Pons (tissue), 1 donor: ENCODE measurements at regions not wholly inside any gene's neighbourhood (a gene's known extent, or its start where the extent isn't known, plus 50 kb on each side); places are given as distances from the start of the nearest gene placed in this dataset.
A peak's percentile ranks its signal among the peaks of the same experiment; 100 is the strongest.
"Not testable (repeated sequence)": the region's sequence is repeated elsewhere in the genome, so short reads cannot be mapped to it uniquely, and the experiment has no call there.

Experiments
- DNase-seq: peaks from one replicate; pipeline ENCODE4 v3.0.0-alpha.2; 2016; ENCODE audit warnings: low spot score

- no peak for DNase-seq
Measured at GRCh38 chr5:28399211-28399610, 1360.8 kb upstream of the CDH9 start.

GRCh38 chr5:28398185-28398584 is 1359.8 kb upstream of the CDH9 start:
- DNase-seq, result no peak

- no peak for DNase-seq
Measured at GRCh38 chr5:28397502-28397941, 1359.1 kb upstream of the CDH9 start.

- DNase-seq, result no peak
Measured at GRCh38 chr5:28391277-28391676, 1352.9 kb upstream of the CDH9 start.

- DNase-seq, result no peak
Measured at GRCh38 chr5:28390341-28390740, 1352.0 kb upstream of the CDH9 start.

GRCh38 chr5:28389727-28390126 is 1351.3 kb upstream of the CDH9 start:
- DNase-seq, result not testable (repeated sequence)

GRCh38 chr5:28388428-28388827 is 1350.0 kb upstream of the CDH9 start:
- no peak for DNase-seq

- DNase-seq, result no peak
Measured at GRCh38 chr5:28386712-28387111, 1348.3 kb upstream of the CDH9 start.

GRCh38 chr5:28380167-28380566 is 1341.8 kb upstream of the CDH9 start:
- DNase-seq, result no peak

- DNase-seq, result no peak
Measured at GRCh38 chr5:28374492-28374967, 1336.1 kb upstream of the CDH9 start.

GRCh38 chr5:28370896-28371295 is 1332.5 kb upstream of the CDH9 start:
- DNase-seq, result no peak

- no peak for DNase-seq
Measured at GRCh38 chr5:28369418-28369817, 1331.0 kb upstream of the CDH9 start.

GRCh38 chr5:28355831-28356230 is 1317.4 kb upstream of the CDH9 start:
- no peak for DNase-seq

- DNase-seq, result no peak
Measured at GRCh38 chr5:28346696-28347095, 1308.3 kb upstream of the CDH9 start.

GRCh38 chr5:28344836-28345433 is 1306.5 kb upstream of the CDH9 start:
- DNase-seq, result peak; percentile 40

GRCh38 chr5:28329176-28329575 is 1290.8 kb upstream of the CDH9 start:
- DNase-seq, result no peak

- no peak for DNase-seq
Measured at GRCh38 chr5:28328681-28329080, 1290.3 kb upstream of the CDH9 start.

- DNase-seq, result no peak
Measured at GRCh38 chr5:28324174-28324573, 1285.8 kb upstream of the CDH9 start.

- DNase-seq, result no peak
Measured at GRCh38 chr5:28313953-28314352, 1275.6 kb upstream of the CDH9 start.

- DNase-seq, result no peak
Measured at GRCh38 chr5:28313321-28313951, 1275.0 kb upstream of the CDH9 start.

GRCh38 chr5:28310696-28311095 is 1272.3 kb upstream of the CDH9 start:
- no peak for DNase-seq

GRCh38 chr5:28305891-28306290 is 1267.5 kb upstream of the CDH9 start:
- no peak for DNase-seq

GRCh38 chr5:28301712-28302111 is 1263.3 kb upstream of the CDH9 start:
- DNase-seq, result no peak
